ENCODE measurements at regions not wholly inside any gene's neighbourhood (a gene's known extent, or its start where the extent isn't known, plus 50 kb on each side); places are given as distances from the start of the nearest gene placed in this dataset.

GRCh38 chr13:31591642-31592233 lies 147.6 kb upstream of the RXFP2 start:
- Histone ChIP-seq H3K36me3 (ENCODE audit: control insufficient read depth in 2 of 2, extremely low read depth in 1 of 2, insufficient read depth in 2 of 2, low read length in 2 of 2) (no peaks in the 10 kb centered on the region), H3K4me1 (ENCODE audit: control insufficient read depth, extremely low read depth, insufficient read depth, low read length) (no peaks in the 10 kb centered on the region), H3K27me3 (ENCODE audit: control insufficient read depth, extremely low read depth, insufficient read depth, low read length) (no peaks in the 10 kb centered on the region), H3K4me3 (ENCODE audit: control insufficient read depth in 2 of 3, extremely low read depth in 1 of 3, insufficient read depth in 2 of 3, low read depth in 1 of 3, low read length in 3 of 3) (no peak overlapping the region), H3K9me3 (ENCODE audit: control insufficient read depth, low read depth, low read length) (no peaks in the 10 kb centered on the region), H3K9ac (ENCODE audit: control insufficient read depth, extremely low read depth, insufficient read depth, low read length) (no peak overlapping the region), H3K27ac (ENCODE audit: control insufficient read depth, insufficient read depth, low read length) (no peak overlapping the region), H4K20me1 (ENCODE audit: control insufficient read depth, extremely low read depth, insufficient read depth, low read length) (no peaks in the 10 kb centered on the region), H3K9me1 (ENCODE audit: control insufficient read depth, extremely low read depth, insufficient read depth, low read length) (no peaks in the 10 kb centered on the region), H3K4me2 (ENCODE audit: control insufficient read depth, extremely low read depth, insufficient read depth, low read depth, low read length) (no peak overlapping the region), H3K79me2 (ENCODE audit: control insufficient read depth, insufficient read depth, low read length) (no peaks in the 10 kb centered on the region), H2AFZ (ENCODE audit: control insufficient read depth, low read length) (no peak overlapping the region)
- DNase-seq (ENCODE audit: low read depth, low spot score), result no peak
- TF ChIP-seq, protein P1, sequence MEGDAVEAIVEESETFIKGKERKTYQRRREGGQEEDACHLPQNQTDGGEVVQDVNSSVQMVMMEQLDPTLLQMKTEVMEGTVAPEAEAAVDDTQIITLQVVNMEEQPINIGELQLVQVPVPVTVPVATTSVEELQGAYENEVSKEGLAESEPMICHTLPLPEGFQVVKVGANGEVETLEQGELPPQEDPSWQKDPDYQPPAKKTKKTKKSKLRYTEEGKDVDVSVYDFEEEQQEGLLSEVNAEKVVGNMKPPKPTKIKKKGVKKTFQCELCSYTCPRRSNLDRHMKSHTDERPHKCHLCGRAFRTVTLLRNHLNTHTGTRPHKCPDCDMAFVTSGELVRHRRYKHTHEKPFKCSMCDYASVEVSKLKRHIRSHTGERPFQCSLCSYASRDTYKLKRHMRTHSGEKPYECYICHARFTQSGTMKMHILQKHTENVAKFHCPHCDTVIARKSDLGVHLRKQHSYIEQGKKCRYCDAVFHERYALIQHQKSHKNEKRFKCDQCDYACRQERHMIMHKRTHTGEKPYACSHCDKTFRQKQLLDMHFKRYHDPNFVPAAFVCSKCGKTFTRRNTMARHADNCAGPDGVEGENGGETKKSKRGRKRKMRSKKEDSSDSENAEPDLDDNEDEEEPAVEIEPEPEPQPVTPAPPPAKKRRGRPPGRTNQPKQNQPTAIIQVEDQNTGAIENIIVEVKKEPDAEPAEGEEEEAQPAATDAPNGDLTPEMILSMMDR (optimal IDR thresholded peaks at IDR 0.05 in 1 of 3, IDR thresholded peaks at IDR 0.05 in 1 of 3, conservative IDR thresholded peaks at IDR 0.05 in 1 of 3; ENCODE audit: extremely low read depth in 1 of 3, insufficient read depth in 2 of 3, low read length in 3 of 3), result no peak
- TF ChIP-seq EZH2 (IDR thresholded peaks at IDR 0.05; ENCODE audit: low read length), result no peak
- FAIRE-seq, result no peak
- dilution Hi-C loops (cut with MboI; ENCODE audit: extremely low pct_ligation_motif_present, low sequenced_read_pairs), result no loop called here

DNA sequence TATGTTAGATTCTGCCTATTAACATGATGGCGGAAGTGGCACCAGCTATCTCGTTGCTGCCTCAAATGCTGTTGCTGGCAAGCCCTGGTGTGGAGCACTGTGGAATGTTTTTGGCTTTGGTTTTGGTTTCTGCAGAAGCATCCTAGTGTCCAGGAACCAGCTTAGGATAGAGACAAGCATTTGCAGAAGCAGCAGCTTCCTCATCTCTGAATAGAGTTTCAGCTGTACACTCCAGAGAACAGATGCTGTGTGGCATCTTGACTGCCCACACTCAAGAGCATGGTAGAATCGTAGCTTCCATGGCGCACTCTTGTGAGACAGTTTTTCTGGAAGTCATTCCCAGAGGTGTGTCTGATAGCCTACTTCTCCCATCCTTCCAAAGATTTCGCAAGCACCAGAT lies 145.3 kb upstream of the RXFP2 start:
- no peak overlapping the region for H3K27ac ChIP-seq (ENCODE audit: control insufficient read depth, insufficient read depth, low read length)

More for the DNA sequence above, 145.3 kb upstream of the RXFP2 start:
- no peaks in the 10 kb centered on the region for H3K9me3 ChIP-seq (ENCODE audit: control insufficient read depth, low read depth, low read length)
- H3K27me3 ChIP-seq (ENCODE audit: control insufficient read depth, extremely low read depth, insufficient read depth, low read length), result no peaks in the 10 kb centered on the region
- TF ChIP-seq, protein P1 (optimal IDR thresholded peaks at IDR 0.05 in 1 of 3, IDR thresholded peaks at IDR 0.05 in 1 of 3, conservative IDR thresholded peaks at IDR 0.05 in 1 of 3; ENCODE audit: extremely low read depth in 1 of 3, insufficient read depth in 2 of 3, low read length in 3 of 3), result no peak
- TF ChIP-seq EZH2 (IDR thresholded peaks at IDR 0.05; ENCODE audit: low read length), result no peak
- H3K36me3 ChIP-seq (ENCODE audit: control insufficient read depth in 2 of 2, extremely low read depth in 1 of 2, insufficient read depth in 2 of 2, low read length in 2 of 2), result no peaks in the 10 kb centered on the region
- FAIRE-seq (no peak), DNase-seq (ENCODE audit: low read depth, low spot score) (no peak)
- no peaks in the 10 kb centered on the region for H3K79me2 ChIP-seq (ENCODE audit: control insufficient read depth, insufficient read depth, low read length)
- dilution Hi-C loops (cut with MboI; ENCODE audit: extremely low pct_ligation_motif_present, low sequenced_read_pairs), result no loop called here
- no peak overlapping the region for H3K4me3 ChIP-seq (ENCODE audit: control insufficient read depth in 2 of 3, extremely low read depth in 1 of 3, insufficient read depth in 2 of 3, low read depth in 1 of 3, low read length in 3 of 3)
- no peaks in the 10 kb centered on the region for H3K4me1 ChIP-seq (ENCODE audit: control insufficient read depth, extremely low read depth, insufficient read depth, low read length)
- H3K4me2 ChIP-seq (ENCODE audit: control insufficient read depth, extremely low read depth, insufficient read depth, low read depth, low read length), result no peak overlapping the region
- no peaks in the 10 kb centered on the region for H4K20me1 ChIP-seq (ENCODE audit: control insufficient read depth, extremely low read depth, insufficient read depth, low read length)
- no peak overlapping the region for H3K9ac ChIP-seq (ENCODE audit: control insufficient read depth, extremely low read depth, insufficient read depth, low read length)
- H2AFZ ChIP-seq (ENCODE audit: control insufficient read depth, low read length), result no peak overlapping the region
- H3K9me1 ChIP-seq (ENCODE audit: control insufficient read depth, extremely low read depth, insufficient read depth, low read length), result no peaks in the 10 kb centered on the region

Data from keratinocyte (primary cell).